Endothelial cell of umbilical vein (primary cell): ENCODE measurements at regions not wholly inside any gene's neighbourhood (a gene's known extent, or its start where the extent isn't known, plus 50 kb on each side); places are given as distances from the start of the nearest gene placed in this dataset.

ENCODE experiments used
- BruUV-seq: library from RNA; stranded (reverse); fragments of 400-500 nt; replicated peaks from 2 replicates; lab custom pipeline; 2021; lab: Mats Ljungman, UMichigan
- CTCF ChIA-PET: fragments of 300-600, 350-600 bp; sonication (Branson Sonifier 250); formaldehyde crosslinking; loops from one replicate; lab custom pipeline; 2021; ENCODE audit warnings: antibody characterized with exemption, inconsistent platforms; lab: Charles Lee
- POLR2A ChIA-PET: fragments of 300-600, 350-600 bp; sonication (Branson Sonifier 250); formaldehyde crosslinking; loops from one replicate; lab custom pipeline; 2021; ENCODE audit warnings: antibody characterized with exemption, inconsistent platforms; lab: Charles Lee
- DNase-seq: peaks from one replicate; pipeline ENCODE4 v3.0.0-alpha.2; 2011; ENCODE audit warnings: low read depth, low spot score
- FAIRE-seq: peaks from 2 replicates; lab custom pipeline; 2011; peaks lifted over from hg19 to GRCh38; lab: Jason Lieb, UNC
- H2AFZ ChIP-seq: 2 replicates; pipeline ENCODE4 v1.6.0; 2012; ENCODE audit warnings: low read depth, low read length, control low read depth, inconsistent platforms
- H3K27ac ChIP-seq: 2 replicates; pipeline ENCODE4 v1.5.1; 2011; ENCODE audit warnings: low read depth, mild to moderate bottlenecking, control low read depth, low read length, moderate library complexity; ENCODE audit not compliant: insufficient read depth
- H3K27me3 ChIP-seq, 2 experiments: 2 replicates each; pipeline versions ENCODE4 v1.6.0 to v1.6.1; 2011; ENCODE audit warnings: low read length in 2 of 2, mixed read lengths in 1 of 2; ENCODE audit not compliant: control insufficient read depth in 2 of 2, insufficient read depth in 2 of 2
- H3K36me3 ChIP-seq, 2 experiments: 2 replicates in 1 of 2; 3 replicates in 1 of 2; pipeline ENCODE4 v1.5.1; 2011; ENCODE audit warnings: low read length in 2 of 2, mild to moderate bottlenecking in 1 of 2, moderate library complexity in 1 of 2; ENCODE audit not compliant: control insufficient read depth in 2 of 2, insufficient read depth in 2 of 2; ENCODE audit errors: extremely low read depth in 1 of 2
- H3K4me1 ChIP-seq: 3 replicates; pipeline ENCODE4 v1.5.1; 2011; ENCODE audit warnings: mild to moderate bottlenecking, low read length; ENCODE audit not compliant: control insufficient read depth, insufficient read depth; ENCODE audit errors: extremely low read depth
- H3K4me2 ChIP-seq: 2 replicates; pipeline ENCODE4 v1.6.1; 2011; ENCODE audit warnings: low read length, control low read depth, mixed read lengths; ENCODE audit not compliant: insufficient read depth
- H3K4me3 ChIP-seq, 3 experiments: fragments of 200-600 bp in 1 of 3; sonication (generic), shearing (Covaris generic) in 1 of 3; replicated peaks in 1 of 3; 2 replicates each; pipeline ENCODE4 v1.5.1; 2011 to 2016; ENCODE audit warnings: control low read depth in 3 of 3, low read length in 3 of 3, mild to moderate bottlenecking in 2 of 3, inconsistent platforms in 1 of 3, low read depth in 1 of 3, moderate library complexity in 1 of 3; ENCODE audit not compliant: insufficient read depth in 1 of 3
- H3K79me2 ChIP-seq: 2 replicates; pipeline ENCODE4 v1.6.0; 2012; ENCODE audit warnings: low read length, inconsistent platforms; ENCODE audit not compliant: control insufficient read depth, insufficient read depth
- H3K9ac ChIP-seq: replicated peaks from 2 replicates; pipeline ENCODE3; 2011; ENCODE audit warnings: low read length, control low read depth; ENCODE audit not compliant: insufficient read depth; ENCODE audit errors: extremely low read depth
- H3K9me1 ChIP-seq: replicated peaks from 3 replicates; pipeline ENCODE4 v1.6.0; 2011; ENCODE audit warnings: mild to moderate bottlenecking, low read length; ENCODE audit not compliant: control insufficient read depth, insufficient read depth; ENCODE audit errors: extremely low read depth
- H3K9me3 ChIP-seq: replicated peaks from 2 replicates; pipeline ENCODE4 v1.5.1; 2012; ENCODE audit warnings: low read length, inconsistent platforms; ENCODE audit not compliant: control insufficient read depth, insufficient read depth
- H4K20me1 ChIP-seq: replicated peaks from 2 replicates; pipeline ENCODE3; 2011; ENCODE audit warnings: mild to moderate bottlenecking, low read length; ENCODE audit not compliant: control insufficient read depth, insufficient read depth; ENCODE audit errors: extremely low read depth
- CTCF ChIP-seq, 2 donors: IDR thresholded peaks; 1 replicate in 1 of 2; 2 replicates in 1 of 2; pipeline ENCODE4 v1.5.1; 2011; ENCODE audit warnings: low read length in 2 of 2, mild to moderate bottlenecking in 2 of 2, moderate library complexity in 2 of 2, control low read depth in 1 of 2, inconsistent platforms in 1 of 2, low read depth in 1 of 2; ENCODE audit not compliant: insufficient read depth in 1 of 2; ENCODE audit errors: extremely low read depth in 1 of 2
- EZH2 ChIP-seq: IDR thresholded peaks from 2 replicates; pipeline ENCODE4 v1.6.1; 2012; ENCODE audit warnings: borderline replicate concordance, low read depth, mild to moderate bottlenecking, moderate library complexity, low read length, inconsistent platforms; ENCODE audit not compliant: severe bottlenecking
- FOS ChIP-seq: IDR thresholded peaks from 2 replicates; pipeline ENCODE4 v1.6.1; 2011; ENCODE audit warnings: mild to moderate bottlenecking, low read length, moderate library complexity, borderline replicate concordance; ENCODE audit not compliant: insufficient read depth
- GATA2 ChIP-seq: IDR thresholded peaks from 2 replicates; pipeline ENCODE4 v1.7.0; 2011; ENCODE audit warnings: low read depth, mild to moderate bottlenecking, moderate library complexity, mixed read lengths, low read length; ENCODE audit not compliant: insufficient read length, insufficient read depth
- JUN ChIP-seq: IDR thresholded peaks from 2 replicates; pipeline ENCODE4 v1.6.1; 2011; ENCODE audit warnings: borderline replicate concordance, low read depth; ENCODE audit not compliant: insufficient read length, insufficient read depth
- MAX ChIP-seq: IDR thresholded peaks from 2 replicates; pipeline ENCODE4 v1.6.1; 2011; ENCODE audit not compliant: insufficient read depth, insufficient read length
- MYC ChIP-seq: IDR thresholded peaks from one replicate; pipeline ENCODE4 v1.6.1; 2011; ENCODE audit warnings: mild to moderate bottlenecking, low read depth, low read length
- POLR2A ChIP-seq: IDR thresholded peaks from 2 replicates; pipeline ENCODE4 v1.6.1; 2012; ENCODE audit warnings: low read depth, mild to moderate bottlenecking, control low read depth, low read length
- POLR2AphosphoS5 ChIP-seq: IDR thresholded peaks from 2 replicates; pipeline ENCODE4 v1.6.1; 2012; ENCODE audit warnings: low read depth, mild to moderate bottlenecking, control low read depth, low read length, moderate library complexity; ENCODE audit not compliant: insufficient read depth
- dilution Hi-C: fragments of 300-500 bp; cut with MboI; formaldehyde crosslinking; loops from one replicate; pipeline ENCODE4 v1.15.0; 2019; ENCODE audit warnings: low sequenced_read_pairs; ENCODE audit not compliant: extremely low pct_ligation_motif_present
- intact Hi-C: fragments of 100-400 bp; cut with micrococcal nuclease; formaldehyde crosslinking; loops from one replicate; pipeline ENCODE4 v1.10.0; 2022

- intact Hi-C loops (no loop called here), dilution Hi-C loops (no loop called here)
- Histone ChIP-seq H3K79me2 (no peaks in the 10 kb centered on the region), H3K9ac (no peak overlapping the region), H3K9me1 (no peaks in the 10 kb centered on the region), H3K4me2 (no peak overlapping the region), H4K20me1 (no peaks in the 10 kb centered on the region), H3K27me3 (no peaks in the 10 kb centered on the region), H3K4me1 (no peaks in the 10 kb centered on the region), H2AFZ (no peak overlapping the region), H3K36me3 (no peaks in the 10 kb centered on the region), H3K4me3 (no peak overlapping the region), H3K9me3 (no peaks in the 10 kb centered on the region), H3K27ac (no peak overlapping the region)
- FAIRE-seq = no peak
- DNase-seq = no peak
- BruUV-seq = no TSS peak
- ChIA-PET POLR2A (no interaction called here), CTCF (no interaction called here)
- TF ChIP-seq FOS (no peak), JUN (no peak), EZH2 (no peak), MAX (no peak), MYC (no peak), POLR2AphosphoS5 (no peak), POLR2A (no peak), GATA2 (no peak), CTCF (IDR thresholded peaks at IDR 0.05; ENCODE audit: extremely low read depth in 1 of 2, insufficient read depth in 1 of 2, low read depth in 1 of 2, low read length in 2 of 2) (no peak)
These were observed 963.8 kb upstream of the ALCAM start for GRCh38 chr3:104402902-104403301.
